HL-60 (cell line): ENCODE measurements at regions not wholly inside any gene's neighbourhood (a gene's known extent, or its start where the extent isn't known, plus 50 kb on each side); places are given as distances from the start of the nearest gene placed in this dataset.

Experiments
- DNase-seq, 2 experiments: peaks; one replicate each; pipeline ENCODE4 v3.0.0-alpha.2; 2010 to 2020; ENCODE audit warnings: low read depth in 1 of 2, low spot score in 1 of 2
- H3K27ac ChIP-seq: fragments of 250-450 bp; sonication (Bioruptor Pico); replicated peaks from 2 replicates; pipeline ENCODE4 v1.5.1; 2020; ENCODE audit warnings: mild to moderate bottlenecking, moderate library complexity
- H3K27me3 ChIP-seq: fragments of 250-450 bp; sonication (Bioruptor Pico); 2 replicates; pipeline ENCODE4 v1.5.1; 2021; ENCODE audit warnings: mild to moderate bottlenecking, moderate library complexity; ENCODE audit not compliant: insufficient read depth, poor library complexity, severe bottlenecking
- H3K4me3 ChIP-seq: replicated peaks from 2 replicates; pipeline ENCODE4 v1.5.1; 2011; ENCODE audit warnings: mild to moderate bottlenecking, control low read depth, low read length; ENCODE audit not compliant: insufficient read depth
- CTCF ChIP-seq: IDR thresholded peaks from one replicate; pipeline ENCODE4 v1.5.1; 2011; ENCODE audit warnings: low read length, control low read depth, inconsistent platforms; ENCODE audit not compliant: insufficient read depth
- GABPA ChIP-seq: IDR thresholded peaks from 2 replicates; pipeline ENCODE4 v1.6.1; 2012; ENCODE audit warnings: low read depth
- POLR2AphosphoS5 ChIP-seq: IDR thresholded peaks from 2 replicates; pipeline ENCODE4 v1.6.1; 2012; ENCODE audit warnings: low read depth
- REST ChIP-seq: IDR thresholded peaks from 2 replicates; pipeline ENCODE4 v1.6.1; 2012; ENCODE audit warnings: low read depth; ENCODE audit not compliant: insufficient replicate concordance
- SPI1 ChIP-seq: IDR thresholded peaks from 2 replicates; pipeline ENCODE4 v1.6.1; 2012; ENCODE audit warnings: low read depth, mild to moderate bottlenecking, borderline replicate concordance

GRCh38 chr2:2701813-2702212 lies 370.7 kb upstream of the MYT1L start:
- TF ChIP-seq POLR2AphosphoS5 = no peak
- no peak for TF ChIP-seq GABPA
- TF ChIP-seq SPI1 = no peak
- no peak for TF ChIP-seq REST
- TF ChIP-seq CTCF = no peak
- no peaks in the 10 kb centered on the region for H3K27me3 ChIP-seq
- H3K27ac ChIP-seq = no peak overlapping the region
- H3K4me3 ChIP-seq = no peak overlapping the region
- DNase-seq = no peak

- TF ChIP-seq CTCF (no peak), SPI1 (no peak), REST (no peak)
- H3K27me3 ChIP-seq = no peaks in the 10 kb centered on the region
- no peak for DNase-seq
- H3K27ac ChIP-seq = no peak overlapping the region
- H3K4me3 ChIP-seq = no peak overlapping the region
Observed at GRCh38 chr2:2701176-2701781, 370.2 kb upstream of the MYT1L start.

- Histone ChIP-seq H3K27ac (no peak overlapping the region), H3K4me3 (no peak overlapping the region), H3K27me3 (no peaks in the 10 kb centered on the region)
- no peak for TF ChIP-seq GABPA
- TF ChIP-seq POLR2AphosphoS5 = no peak
- TF ChIP-seq SPI1 = no peak
- TF ChIP-seq CTCF = no peak
- TF ChIP-seq REST = no peak
- no peak for DNase-seq
Observed at GRCh38 chr2:2699121-2699505, 368.0 kb upstream of the MYT1L start.
